ENCODE measurements at regions not wholly inside any gene's neighbourhood (a gene's known extent, or its start where the extent isn't known, plus 50 kb on each side); places are given as distances from the start of the nearest gene placed in this dataset.

GRCh38 chr1:213669964-213670691, 317.6 kb upstream of the PROX1 start:
- TF ChIP-seq CTCF (IDR thresholded peaks at IDR 0.05) (no peak), EZH2 (IDR thresholded peaks at IDR 0.05) (no peak), EZH2phosphoT487 (IDR thresholded peaks at IDR 0.05) (no peak)

Data from neural progenitor cell (in vitro differentiated cells).